CMK (cell line): ENCODE measurements at regions not wholly inside any gene's neighbourhood (a gene's known extent, or its start where the extent isn't known, plus 50 kb on each side); places are given as distances from the start of the nearest gene placed in this dataset.
"Not testable (repeated sequence)": the region's sequence is repeated elsewhere in the genome, so short reads cannot be mapped to it uniquely, and the experiment has no call there.

Experiments
- DNase-seq: peaks from one replicate; pipeline ENCODE4 v3.0.0-alpha.2; 2010; ENCODE audit warnings: low read depth

DNA sequence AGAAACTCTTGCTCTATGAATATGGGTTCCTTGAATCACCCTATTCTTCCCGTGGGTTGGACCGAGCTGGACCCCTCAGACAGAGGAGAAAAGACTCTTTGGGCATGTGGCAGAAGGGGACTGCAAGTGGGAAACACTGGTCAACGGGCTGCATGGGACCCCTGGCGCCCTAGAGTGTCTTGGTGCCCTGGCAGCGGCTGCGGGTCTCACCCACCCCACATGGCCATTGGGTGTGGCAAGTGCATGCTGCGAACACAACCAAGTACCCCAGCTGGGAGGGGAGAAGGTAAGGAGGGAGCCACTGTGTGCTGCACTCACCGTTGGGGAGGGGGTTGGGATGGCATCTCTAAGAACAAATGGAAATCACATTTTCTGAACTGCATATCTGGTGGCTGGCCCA lies 438.8 kb upstream of the EYS start:
- no peak for DNase-seq

DNA sequence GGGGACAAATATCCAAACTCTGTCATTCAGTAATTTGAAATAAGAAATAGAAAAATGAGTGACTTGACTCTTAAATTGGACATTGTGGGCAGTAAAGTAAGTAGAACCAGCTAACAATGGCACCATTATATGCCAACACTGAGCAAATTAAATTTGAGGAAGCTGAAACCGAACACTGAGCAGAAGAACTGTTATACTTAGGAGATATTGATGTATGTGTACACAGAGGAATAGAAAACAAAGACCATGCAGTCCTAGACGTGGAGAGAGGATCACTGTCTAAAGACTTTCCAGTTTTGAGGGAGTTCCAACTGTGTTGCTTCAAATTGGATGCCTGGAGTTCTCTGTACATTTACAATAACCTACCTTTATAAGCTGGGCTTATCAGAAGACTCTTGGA lies 427.0 kb upstream of the EYS start:
- no peak for DNase-seq

DNA sequence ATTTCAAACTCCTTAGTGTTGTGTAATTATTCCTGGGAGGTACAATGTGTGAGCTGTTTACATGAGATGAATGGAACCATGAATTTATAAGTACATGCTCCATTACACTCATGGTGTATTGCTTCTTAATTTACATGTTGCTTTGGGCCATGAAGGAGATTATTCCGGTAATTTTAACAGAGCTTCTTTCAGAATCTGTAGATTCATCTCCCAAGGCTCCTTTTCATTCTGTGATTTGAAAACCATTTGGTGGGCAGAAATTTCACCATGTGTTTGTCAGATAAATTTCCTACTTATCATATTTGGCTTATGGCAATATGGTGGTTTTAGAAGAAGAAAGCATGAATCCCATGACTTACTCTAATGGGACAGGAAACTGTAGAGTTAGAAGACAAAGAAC lies 421.6 kb upstream of the EYS start:
- no peak for DNase-seq

DNA sequence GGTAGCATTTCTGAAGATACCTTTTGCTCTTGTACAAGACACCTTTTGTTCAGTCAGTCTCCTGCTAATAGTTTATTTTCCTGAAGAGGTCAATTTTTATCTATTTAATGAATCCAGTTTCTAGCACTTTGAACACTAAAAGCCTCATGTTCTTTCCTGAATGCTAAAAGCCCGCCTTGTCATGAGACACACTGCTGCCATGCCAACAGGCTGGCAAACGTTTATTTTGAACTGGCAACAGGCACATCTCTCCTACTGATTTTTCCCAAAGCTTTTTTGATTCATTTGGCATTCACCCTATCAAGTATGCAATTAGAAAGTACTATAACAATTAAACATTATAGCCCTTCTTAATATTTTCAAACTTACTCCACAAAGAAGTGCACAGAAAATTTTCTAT lies 421.2 kb upstream of the EYS start:
- DNase-seq, result no peak

DNA sequence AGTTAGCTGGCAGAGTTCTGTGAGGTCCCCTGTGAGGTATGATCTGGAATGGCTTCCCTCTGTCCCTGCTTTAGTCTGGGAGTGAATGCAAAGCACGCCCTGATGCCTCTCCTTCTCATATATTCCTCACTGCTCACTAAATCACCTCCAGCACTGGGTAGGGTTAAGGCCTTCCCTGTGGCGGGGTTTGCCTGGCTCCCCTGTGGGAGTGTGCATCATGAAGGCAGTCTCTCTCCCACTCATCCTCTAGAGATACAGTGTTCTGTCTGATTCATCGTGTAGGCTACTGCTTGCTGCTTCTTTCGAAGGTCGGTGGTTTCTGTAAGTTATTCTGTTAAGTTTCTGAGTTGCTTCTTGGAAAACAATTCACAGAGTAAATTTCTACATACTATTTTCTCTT lies 420.0 kb upstream of the EYS start:
- DNase-seq, result no peak

DNA sequence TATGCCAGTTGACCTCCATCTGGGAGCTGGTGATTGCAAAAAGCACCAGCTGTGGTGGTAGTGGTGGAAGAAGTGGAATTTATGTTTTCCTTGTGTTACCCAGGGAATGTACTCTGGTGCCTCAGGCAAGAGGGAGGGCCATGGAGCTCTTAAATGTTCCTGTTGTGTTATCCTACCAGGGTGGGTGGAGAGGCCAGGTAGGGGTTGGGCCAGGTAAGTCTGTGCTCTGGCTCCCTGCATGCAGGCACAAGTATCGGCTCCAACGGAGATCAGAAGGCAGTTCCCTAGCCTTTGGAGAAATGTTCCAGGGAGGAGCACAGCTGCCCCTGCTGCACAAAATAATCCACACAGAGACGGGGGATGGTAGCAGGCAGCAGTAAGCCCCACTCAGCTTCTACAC lies 419.3 kb upstream of the EYS start:
- DNase-seq, result no peak

DNA sequence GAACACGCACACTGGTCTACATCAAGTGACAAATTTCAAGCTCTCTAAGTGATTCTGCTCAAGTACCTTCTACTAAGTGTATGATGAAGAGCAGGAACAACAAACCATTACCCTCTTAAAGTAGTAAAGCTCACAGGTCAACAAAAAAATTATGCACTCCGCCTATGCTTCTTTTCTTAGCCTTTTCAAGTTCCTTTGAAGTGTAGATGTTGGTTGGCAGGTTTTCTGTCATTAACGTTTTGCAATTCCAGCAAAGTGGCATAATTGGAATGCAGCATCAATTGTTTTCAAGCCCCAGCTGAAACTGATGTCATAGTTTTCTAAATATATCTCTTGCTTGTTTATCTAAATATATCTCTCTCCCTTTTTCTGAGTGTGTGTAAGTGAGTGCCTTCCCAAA lies 396.9 kb upstream of the EYS start:
- no peak for DNase-seq

DNA sequence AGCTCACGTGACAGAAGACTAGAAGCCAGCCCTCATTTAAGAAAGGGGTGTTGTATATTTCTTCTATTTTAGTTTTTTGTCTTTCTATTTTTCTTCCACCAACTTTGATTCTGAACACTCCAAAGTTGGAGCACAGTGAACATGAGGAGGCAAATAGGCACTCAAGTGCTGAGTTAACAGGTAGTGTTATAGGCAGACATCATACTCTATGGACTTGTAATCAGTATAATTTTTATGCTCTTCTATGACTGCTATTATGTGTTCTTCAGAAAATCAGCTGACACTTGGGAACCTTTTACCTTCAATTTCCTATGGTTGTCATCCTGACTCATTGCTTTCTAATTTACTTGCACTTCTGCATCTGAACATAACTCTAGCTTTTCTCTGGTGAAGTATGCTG lies 396.3 kb upstream of the EYS start:
- DNase-seq, result no peak

DNA sequence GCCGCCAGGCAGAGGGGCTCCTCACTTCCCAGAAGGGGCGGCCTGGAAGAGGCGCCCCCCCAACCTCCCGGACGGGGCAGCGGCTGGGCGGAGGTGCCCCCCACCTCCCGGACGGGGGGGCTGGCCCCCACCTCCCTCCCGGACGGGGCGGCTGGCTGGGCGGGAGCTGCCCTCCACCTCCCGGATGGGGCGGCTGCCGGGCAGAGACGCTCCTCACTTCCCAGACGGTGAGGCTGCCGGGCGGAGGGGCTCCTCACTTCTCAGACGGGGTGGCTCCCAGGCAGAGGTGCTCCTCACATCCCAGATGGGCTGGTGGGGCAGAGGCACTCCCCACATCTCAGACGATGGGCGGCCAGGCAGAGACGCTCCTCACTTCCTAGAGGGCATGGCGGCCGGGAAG lies 389.7 kb upstream of the EYS start:
- DNase-seq, result no peak

DNA sequence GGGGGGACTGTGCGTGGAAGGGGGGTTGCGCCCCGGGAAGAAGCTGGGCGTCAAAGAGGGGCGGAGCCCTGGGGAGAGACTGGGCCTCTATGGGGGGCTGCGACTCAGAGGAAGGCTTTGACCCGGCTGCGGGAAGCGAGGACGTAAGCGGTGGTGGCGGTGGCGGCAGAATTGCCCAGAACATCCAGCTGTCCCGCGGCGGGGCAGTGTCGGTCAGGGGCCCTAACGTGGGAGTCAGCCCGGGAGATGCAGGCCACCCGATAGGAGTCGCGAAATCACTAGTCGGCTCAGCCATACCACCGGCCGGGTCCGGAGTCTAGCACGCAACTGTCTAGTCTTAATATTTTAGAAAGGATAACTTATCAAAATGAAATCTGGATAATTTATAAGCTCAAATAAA lies 387.6 kb upstream of the EYS start:
- DNase-seq, result no peak

DNA sequence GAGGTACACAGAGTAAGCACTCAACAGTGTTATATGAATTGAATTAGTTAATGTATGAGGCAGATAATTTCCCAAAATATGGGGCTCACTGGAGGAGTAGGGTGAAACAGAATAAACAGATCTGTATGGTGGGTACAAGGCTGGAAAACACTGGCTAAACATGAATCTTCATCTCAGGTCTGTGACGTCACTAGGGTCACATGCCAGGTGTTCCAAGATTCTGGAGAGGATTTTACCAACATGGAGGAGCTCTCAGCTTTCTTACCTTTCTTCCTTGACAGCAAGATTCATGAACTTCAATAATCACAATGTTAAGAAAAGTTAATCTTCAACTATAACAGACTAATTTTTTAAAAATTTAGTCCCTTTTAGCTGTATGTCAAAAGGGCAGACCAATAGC lies 385.3 kb upstream of the EYS start:
- DNase-seq, result not testable (repeated sequence)

DNA sequence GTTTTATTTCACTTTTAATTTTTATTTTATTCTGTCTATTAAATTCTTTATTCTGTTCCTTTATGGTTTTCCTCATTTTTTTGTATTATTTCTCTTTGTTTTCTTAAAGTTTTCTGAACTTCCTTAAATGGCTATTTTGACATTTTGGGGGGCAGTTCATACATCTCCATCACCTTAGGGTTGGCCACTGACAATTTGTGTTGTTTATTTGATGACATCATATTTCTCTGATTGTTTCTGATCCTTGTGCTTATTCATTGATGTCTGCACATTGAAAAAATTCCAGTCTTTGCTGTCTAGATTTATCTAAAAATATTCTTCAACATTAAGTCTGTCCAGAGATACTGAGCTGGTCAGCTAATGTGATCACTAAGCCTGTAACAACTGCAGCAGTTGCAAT lies 379.5 kb upstream of the EYS start:
- DNase-seq, result no peak

DNA sequence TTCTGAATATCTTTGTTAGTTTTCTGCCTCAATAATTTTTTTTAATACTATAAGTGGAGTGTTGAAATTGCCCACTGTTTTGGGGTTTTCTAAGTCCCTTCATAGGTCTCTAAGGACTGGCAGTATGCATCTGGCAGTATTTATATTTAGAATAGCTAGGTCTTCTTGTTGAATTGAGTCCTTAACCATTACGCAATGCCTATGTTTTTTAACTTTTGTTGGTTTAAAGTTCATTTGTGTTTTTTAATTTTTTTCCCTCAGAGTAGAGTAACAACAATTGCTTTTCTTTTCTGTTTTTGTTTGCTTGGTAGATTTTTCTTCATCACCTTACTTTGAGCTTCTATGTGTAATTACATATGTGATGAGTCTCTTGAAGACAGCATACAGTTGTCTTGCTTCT lies 375.9 kb upstream of the EYS start:
- DNase-seq, result no peak

DNA sequence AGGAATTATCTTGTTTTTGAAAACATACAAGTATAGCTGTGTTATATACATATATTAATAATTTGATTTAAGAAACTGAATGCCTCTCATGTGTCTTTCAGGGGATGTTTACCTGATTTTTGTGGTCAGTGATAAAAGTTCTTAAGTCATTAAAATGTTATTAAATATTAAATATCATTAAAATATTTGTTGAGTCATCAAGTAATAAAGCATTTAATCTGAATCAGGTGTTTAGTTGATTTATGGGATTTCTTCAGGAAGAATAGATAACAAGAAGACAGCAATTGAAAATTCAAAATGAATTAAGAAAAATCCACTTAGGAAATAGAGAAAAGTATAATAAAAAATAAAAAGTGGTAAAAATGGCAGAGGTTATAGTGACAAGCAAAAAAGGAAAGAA lies 361.9 kb upstream of the EYS start:
- DNase-seq, result no peak

DNA sequence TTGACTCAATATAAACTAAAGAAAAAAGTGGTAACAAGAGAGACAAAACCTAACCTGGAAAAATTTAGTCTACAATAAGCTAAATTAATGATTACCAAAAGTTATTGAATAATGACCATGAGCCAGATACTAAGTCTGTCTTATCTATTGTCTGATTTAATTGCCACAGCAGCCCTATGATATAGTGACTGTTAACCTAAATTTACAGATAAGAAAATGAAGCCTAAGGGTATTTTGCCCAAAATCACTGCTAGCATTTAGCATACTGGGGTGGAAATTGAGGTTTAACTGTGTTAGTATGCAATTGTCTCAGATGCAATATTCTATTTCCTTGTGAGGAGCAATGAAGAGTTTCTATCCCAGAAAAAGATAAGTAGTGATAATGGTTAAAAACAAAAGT lies 361.0 kb upstream of the EYS start:
- DNase-seq, result no peak

DNA sequence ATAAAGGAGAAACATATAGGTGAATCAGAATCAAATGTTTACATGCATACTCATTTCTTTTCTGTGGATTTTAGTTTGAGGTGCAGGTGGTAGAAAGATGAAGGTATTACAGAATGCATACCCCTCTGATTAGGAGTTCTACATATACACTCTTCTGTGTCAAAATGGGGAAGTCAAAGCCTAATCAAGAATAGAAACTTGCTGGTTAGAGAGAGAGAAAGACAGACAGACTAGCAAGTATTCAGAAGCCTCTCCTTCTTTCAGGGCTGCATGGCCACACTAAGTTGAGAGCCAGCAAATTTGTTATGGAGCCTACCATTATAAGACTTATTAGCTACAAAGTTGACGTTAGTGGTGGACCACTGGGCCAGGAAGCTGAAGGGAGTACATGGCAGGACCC lies 358.3 kb upstream of the EYS start:
- DNase-seq, result no peak

DNA sequence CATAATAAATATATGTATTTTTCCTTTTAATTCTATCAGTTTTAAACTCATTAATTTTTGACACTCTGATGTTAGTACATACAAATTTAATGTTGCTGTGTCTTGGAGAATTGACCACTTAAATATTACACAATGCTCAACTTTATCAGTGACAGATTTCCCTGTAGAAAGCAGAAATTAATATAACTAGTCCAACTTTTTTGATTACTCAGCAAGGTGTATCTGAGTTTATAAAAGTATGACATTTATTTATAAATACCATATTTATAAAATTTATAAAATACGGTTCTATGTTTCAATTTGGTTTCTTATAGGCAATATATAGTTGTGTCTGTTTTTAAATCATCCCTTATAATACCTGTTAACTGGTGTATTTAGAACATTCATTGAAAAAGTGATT lies 350.0 kb upstream of the EYS start:
- DNase-seq, result no peak

DNA sequence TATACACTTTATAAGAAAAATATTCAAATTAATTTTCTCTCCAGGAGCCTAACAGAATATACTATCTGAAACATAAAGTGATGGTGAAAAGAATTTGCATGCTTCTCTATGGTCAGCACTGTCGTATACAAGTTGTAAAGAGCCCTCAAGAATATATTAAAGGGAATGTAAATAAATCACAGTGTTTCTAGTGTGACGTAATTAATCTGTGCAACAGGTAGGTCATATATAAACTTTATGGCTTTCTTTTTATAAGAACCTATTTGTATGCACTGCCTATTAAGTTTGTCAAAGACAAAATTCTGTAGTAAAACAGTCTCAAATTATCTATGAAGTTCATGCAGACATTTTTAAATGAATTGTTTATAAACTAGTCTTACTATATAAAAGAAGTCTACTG lies 347.9 kb upstream of the EYS start:
- no peak for DNase-seq

DNA sequence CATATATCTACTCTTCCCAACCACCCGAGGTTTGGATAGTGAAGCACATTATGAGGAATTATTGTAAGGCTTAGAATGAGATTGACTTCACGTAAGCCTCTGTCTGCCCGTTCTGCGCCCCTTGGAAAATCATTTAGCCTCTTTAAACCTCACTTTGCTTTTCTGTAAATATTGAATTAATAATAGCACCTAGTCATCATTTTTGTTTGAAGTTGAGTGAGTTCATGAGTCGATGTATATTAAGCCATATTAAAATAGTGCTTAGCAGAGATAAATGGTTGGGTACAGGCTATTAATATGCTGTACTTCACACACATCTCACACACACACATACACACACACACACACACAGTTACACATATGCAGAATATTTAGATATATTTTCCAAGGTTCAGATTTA lies 344.8 kb upstream of the EYS start:
- no peak for DNase-seq

DNA sequence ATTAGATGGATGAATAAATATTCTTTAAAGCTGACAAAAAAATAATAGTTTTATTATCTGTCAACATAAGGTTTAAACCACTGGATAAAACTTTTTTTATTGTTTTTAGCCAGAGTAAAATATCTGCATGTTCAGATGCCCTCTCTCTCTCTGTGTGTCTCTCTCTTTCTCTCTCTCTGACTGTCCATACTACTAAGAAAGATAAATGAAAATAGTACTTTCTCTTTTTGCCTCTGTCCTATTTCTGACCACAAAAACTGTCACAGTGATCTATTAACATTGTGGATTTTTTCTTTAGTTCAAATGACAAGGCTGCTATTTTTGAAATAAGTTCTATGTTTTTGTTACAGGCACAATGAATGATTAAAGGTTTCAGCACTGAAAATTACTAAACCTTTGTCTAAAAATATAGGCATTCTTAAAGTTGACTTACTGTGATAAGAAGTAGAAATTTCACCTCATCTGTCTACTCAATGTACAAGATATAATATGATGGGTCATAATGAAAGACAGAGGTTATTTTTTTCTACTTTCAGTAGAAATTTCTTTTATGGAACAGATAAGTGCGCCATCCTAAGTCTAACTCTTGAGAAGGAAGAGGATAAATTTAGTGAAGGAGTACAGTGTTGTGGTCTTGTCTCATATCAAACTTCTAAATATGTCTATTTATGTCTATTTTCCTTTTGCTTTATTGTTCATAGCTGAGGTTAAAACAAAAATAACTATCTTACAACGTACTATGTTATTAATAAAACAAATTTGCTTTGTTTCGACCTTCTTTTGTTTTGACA lies 341.9 kb upstream of the EYS start:
- DNase-seq, result no peak

DNA sequence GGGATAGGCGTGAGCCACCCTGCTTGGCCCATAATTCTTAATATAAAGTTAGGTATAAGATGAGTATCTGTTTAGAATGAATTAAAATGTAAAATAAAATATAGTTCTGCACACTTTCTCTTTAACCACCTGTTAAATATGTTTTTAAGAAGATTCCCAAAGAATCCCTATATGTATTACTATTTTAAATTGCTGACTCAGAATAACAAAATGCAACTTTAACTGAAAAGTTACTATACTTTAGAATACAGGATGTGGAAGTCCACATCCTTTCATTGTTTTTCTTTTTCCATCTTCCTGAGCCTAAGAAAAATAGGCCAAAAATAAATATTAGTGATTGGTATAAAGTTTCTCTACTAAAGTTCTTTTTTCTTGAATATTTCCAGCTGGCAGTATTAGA lies 325.6 kb upstream of the EYS start:
- DNase-seq, result no peak

DNA sequence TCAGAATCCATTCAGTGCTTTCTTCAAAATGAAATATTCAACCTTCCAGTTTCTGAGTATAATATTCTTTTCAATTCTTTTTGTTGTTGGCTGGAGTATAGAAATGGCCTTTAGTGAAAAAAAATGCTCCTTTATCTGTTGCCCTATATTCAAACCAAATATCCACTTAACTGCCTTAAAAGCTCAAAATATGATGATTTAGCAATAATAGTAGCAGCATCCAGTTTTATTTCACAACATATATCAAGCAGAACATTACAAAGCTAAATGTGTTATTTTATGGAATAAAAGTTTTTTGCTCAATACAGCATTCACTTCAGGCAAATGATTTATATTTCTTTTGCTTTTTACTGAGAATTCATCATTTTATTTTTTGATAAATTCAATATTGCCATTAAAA lies 322.4 kb upstream of the EYS start:
- no peak for DNase-seq

DNA sequence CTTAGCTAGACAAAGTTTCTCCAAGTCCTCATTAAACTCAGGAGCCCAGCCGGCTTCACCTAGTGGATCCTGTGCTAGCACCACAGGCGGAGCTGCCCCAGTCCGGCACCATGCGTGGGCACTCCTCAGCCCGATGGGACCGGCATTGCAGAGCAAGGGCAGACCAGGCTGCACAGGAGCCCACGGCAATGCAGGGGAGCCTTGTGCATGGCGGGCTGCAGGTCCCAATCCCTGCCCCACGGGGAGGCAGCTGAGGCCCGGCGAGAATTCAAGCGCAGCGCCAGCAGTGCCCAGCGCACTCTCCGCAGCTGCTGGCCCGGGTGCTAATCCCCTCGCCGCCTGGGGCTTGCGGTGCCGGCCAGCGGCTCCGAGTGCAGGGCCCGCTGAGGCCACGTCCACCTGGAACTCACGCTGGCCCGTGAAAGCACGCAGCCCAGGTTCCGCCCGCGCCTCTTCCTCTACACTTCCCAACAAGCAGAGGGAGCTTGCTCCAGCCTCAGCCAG lies 292.3 kb upstream of the EYS start:
- DNase-seq, result no peak

DNA sequence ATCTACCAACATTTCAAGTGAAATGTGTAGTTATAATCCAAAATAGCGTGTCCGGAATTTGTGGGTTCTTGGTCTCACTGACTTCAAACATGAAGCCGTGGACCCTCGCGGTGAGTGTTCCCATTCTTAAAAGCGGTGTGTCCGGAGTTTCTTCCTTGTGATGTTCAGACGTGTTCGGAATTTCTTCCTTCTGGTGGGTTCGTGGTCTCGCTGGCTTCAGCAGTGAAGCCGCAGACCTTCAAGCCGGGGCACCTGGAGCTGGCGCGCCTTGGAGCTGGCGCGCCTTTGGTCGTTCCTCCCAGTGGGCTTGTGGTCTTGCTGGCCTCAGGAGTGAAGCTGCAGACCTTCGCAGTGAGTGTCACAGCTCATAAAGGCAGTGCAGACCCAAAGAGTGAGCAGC lies 291.5 kb upstream of the EYS start:
- DNase-seq, result no peak

DNA sequence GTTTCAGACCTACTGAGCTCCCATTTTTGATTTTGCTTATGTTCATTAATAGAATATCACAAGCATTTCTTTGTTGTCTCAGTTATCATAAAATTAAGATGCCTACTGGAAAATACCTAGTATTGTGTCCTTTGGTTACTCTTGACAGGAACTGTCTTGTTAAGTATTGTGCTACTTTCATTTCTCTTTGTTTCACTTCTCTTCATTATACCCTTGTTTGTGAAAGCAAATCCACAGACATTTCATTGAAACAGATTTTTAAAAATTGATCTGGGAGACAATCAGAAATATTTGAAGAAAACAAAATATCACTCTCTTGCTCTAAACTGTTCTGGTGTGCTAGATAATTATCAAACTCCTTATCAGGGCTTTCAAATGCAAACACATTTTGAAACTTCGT lies 290.5 kb upstream of the EYS start:
- DNase-seq, result no peak
